ENCODE measurements at regions not wholly inside any gene's neighbourhood (a gene's known extent, or its start where the extent isn't known, plus 50 kb on each side); places are given as distances from the start of the nearest gene placed in this dataset.
A peak's percentile ranks its signal among the peaks of the same experiment; 100 is the strongest.
"Not testable (repeated sequence)": the region's sequence is repeated elsewhere in the genome, so short reads cannot be mapped to it uniquely, and the experiment has no call there.

GRCh38 chr2:106004851-106005250 lies 189.2 kb downstream of the UXS1 start:
- DNase-seq: no peak

- DNase-seq: no peak
Observed at GRCh38 chr2:105999211-105999989, 194.7 kb downstream of the UXS1 start.

GRCh38 chr2:105997711-105998110 lies 196.4 kb downstream of the UXS1 start:
- DNase-seq: no peak

GRCh38 chr2:105990624-105991023 lies 203.5 kb downstream of the UXS1 start:
- DNase-seq: no peak

- not testable (repeated sequence) for DNase-seq
Observed at GRCh38 chr2:105989803-105990202, 204.3 kb downstream of the UXS1 start.

- DNase-seq: no peak
Observed at GRCh38 chr2:105989070-105989469, 205.0 kb downstream of the UXS1 start.

GRCh38 chr2:105977807-105978206 lies 216.3 kb downstream of the UXS1 start:
- no peak for DNase-seq

GRCh38 chr2:105977212-105977611 lies 216.9 kb downstream of the UXS1 start:
- DNase-seq: peak; percentile 44 to 49

- DNase-seq: no peak
Observed at GRCh38 chr2:105974812-105975211, 219.3 kb downstream of the UXS1 start.

GRCh38 chr2:105972927-105973326 lies 221.2 kb downstream of the UXS1 start:
- no peak for DNase-seq

- DNase-seq: no peak
Observed at GRCh38 chr2:105972246-105972645, 221.9 kb downstream of the UXS1 start.

- peak; percentile 47 to 52 for DNase-seq
Observed at GRCh38 chr2:105969552-105969951, 224.5 kb downstream of the UXS1 start.

GRCh38 chr2:105962221-105962620 lies 217.5 kb downstream of the NCK2 start:
- no peak for DNase-seq

GRCh38 chr2:105961599-105962146 lies 217.0 kb downstream of the NCK2 start:
- no peak for DNase-seq

- DNase-seq: no peak
Observed at GRCh38 chr2:105959357-105959756, 214.6 kb downstream of the NCK2 start.

- DNase-seq: no peak
Observed at GRCh38 chr2:105954891-105955290, 210.2 kb downstream of the NCK2 start.

- DNase-seq: no peak
Observed at GRCh38 chr2:105953942-105954341, 209.2 kb downstream of the NCK2 start.

- DNase-seq: no peak
Observed at GRCh38 chr2:105952131-105952530, 207.4 kb downstream of the NCK2 start.

- DNase-seq: no peak
Observed at GRCh38 chr2:105951384-105951694, 206.6 kb downstream of the NCK2 start.

- no peak for DNase-seq
Observed at GRCh38 chr2:105950521-105951383, 206.0 kb downstream of the NCK2 start.

- DNase-seq: no peak
Observed at GRCh38 chr2:105943977-105944376, 199.3 kb downstream of the NCK2 start.

Measured in activated T-cell treated with anti-CD3 and anti-CD28 coated beads, Interleukin-2, amount 50 U/mL, for 48 hours (primary cell).